Kidney tubule cell (primary cell): ENCODE measurements at regions not wholly inside any gene's neighbourhood (a gene's known extent, or its start where the extent isn't known, plus 50 kb on each side); places are given as distances from the start of the nearest gene placed in this dataset.
A peak's percentile ranks its signal among the peaks of the same experiment; 100 is the strongest.

ENCODE experiments used
- DNase-seq: peaks from one replicate; pipeline ENCODE4 v3.0.0-alpha.2; 2018; ENCODE audit warnings: low spot score

GRCh38 chr1:30514137-30514654 is 209.2 kb downstream of the MATN1 start:
- no peak for DNase-seq

GRCh38 chr1:30513396-30514136 is 209.8 kb downstream of the MATN1 start:
- no peak for DNase-seq

GRCh38 chr1:30512914-30513265 is 210.5 kb downstream of the MATN1 start:
- DNase-seq: no peak

GRCh38 chr1:30511991-30512913 is 211.1 kb downstream of the MATN1 start:
- peak; percentile 97 for DNase-seq

- no peak for DNase-seq
Observed at GRCh38 chr1:30511563-30511962, 211.8 kb downstream of the MATN1 start.

GRCh38 chr1:30511106-30511505 is 212.3 kb downstream of the MATN1 start:
- DNase-seq: peak; percentile 10

- no peak for DNase-seq
Observed at GRCh38 chr1:30509670-30510069, 213.7 kb downstream of the MATN1 start.

- DNase-seq: no peak
Observed at GRCh38 chr1:30508611-30509010, 214.8 kb downstream of the MATN1 start.

GRCh38 chr1:30508175-30508448 is 215.3 kb downstream of the MATN1 start:
- DNase-seq: no peak

- no peak for DNase-seq
Observed at GRCh38 chr1:30507401-30508174, 215.8 kb downstream of the MATN1 start.

GRCh38 chr1:30507016-30507312 is 216.4 kb downstream of the MATN1 start:
- no peak for DNase-seq

- no peak for DNase-seq
Observed at GRCh38 chr1:30506291-30507015, 216.9 kb downstream of the MATN1 start.

GRCh38 chr1:30505853-30506252 is 217.5 kb downstream of the MATN1 start:
- DNase-seq: no peak

GRCh38 chr1:30492451-30492850 is 230.9 kb downstream of the MATN1 start:
- no peak for DNase-seq

GRCh38 chr1:30491831-30492230 is 231.6 kb downstream of the MATN1 start:
- DNase-seq: no peak

- DNase-seq: no peak
Observed at GRCh38 chr1:30490554-30491053, 232.8 kb downstream of the MATN1 start.

GRCh38 chr1:30489737-30490389 is 233.5 kb downstream of the MATN1 start:
- no peak for DNase-seq

GRCh38 chr1:30488324-30488913 is 235.0 kb downstream of the MATN1 start:
- no peak for DNase-seq

GRCh38 chr1:30487042-30487441 is 236.3 kb downstream of the MATN1 start:
- no peak for DNase-seq

- DNase-seq: no peak
Observed at GRCh38 chr1:30485072-30485471, 238.3 kb downstream of the MATN1 start.

- no peak for DNase-seq
Observed at GRCh38 chr1:30484668-30485067, 238.7 kb downstream of the MATN1 start.
